Activated CD4-positive, alpha-beta T cell treated with anti-CD3 and anti-CD28 coated beads, Interleukin-2, amount 10 ng/mL, durations not matched to agents 7 days and 5 days (primary cell): ENCODE measurements at regions not wholly inside any gene's neighbourhood (a gene's known extent, or its start where the extent isn't known, plus 50 kb on each side); places are given as distances from the start of the nearest gene placed in this dataset.

Experiments used
- CTCF ChIA-PET: fragments of 350-600 bp; sonication (Branson Sonifier 250); formaldehyde crosslinking; loops from one replicate; lab custom pipeline; 2021; ENCODE audit warnings: antibody characterized with exemption; lab: Charles Lee
- POLR2A ChIA-PET: fragments of 350-600 bp; sonication (Branson Sonifier 250); formaldehyde crosslinking; loops from one replicate; lab custom pipeline; 2021; ENCODE audit warnings: antibody characterized with exemption; lab: Charles Lee
- DNase-seq: peaks from one replicate; pipeline ENCODE4 v3.0.0-alpha.2; 2020
- H3K27ac Mint-ChIP-seq: one replicate; pipeline ENCODE4 v1.8.0; 2021; ENCODE audit warnings: mild to moderate bottlenecking, moderate library complexity, mixed read lengths
- H3K27me3 Mint-ChIP-seq: one replicate; pipeline ENCODE4 v1.8.0; 2021; ENCODE audit warnings: mixed read lengths
- H3K36me3 Mint-ChIP-seq: one replicate; pipeline ENCODE4 v1.8.0; 2021; ENCODE audit warnings: low read depth, mixed read lengths
- H3K4me1 Mint-ChIP-seq: one replicate; pipeline ENCODE4 v1.8.0; 2021; ENCODE audit warnings: mixed read lengths
- H3K4me3 Mint-ChIP-seq: one replicate; pipeline ENCODE4 v1.8.0; 2021; ENCODE audit warnings: mild to moderate bottlenecking, moderate library complexity, mixed read lengths
- H3K9me3 Mint-ChIP-seq: one replicate; pipeline ENCODE4 v1.8.0; 2021; ENCODE audit warnings: mixed read lengths

DNA sequence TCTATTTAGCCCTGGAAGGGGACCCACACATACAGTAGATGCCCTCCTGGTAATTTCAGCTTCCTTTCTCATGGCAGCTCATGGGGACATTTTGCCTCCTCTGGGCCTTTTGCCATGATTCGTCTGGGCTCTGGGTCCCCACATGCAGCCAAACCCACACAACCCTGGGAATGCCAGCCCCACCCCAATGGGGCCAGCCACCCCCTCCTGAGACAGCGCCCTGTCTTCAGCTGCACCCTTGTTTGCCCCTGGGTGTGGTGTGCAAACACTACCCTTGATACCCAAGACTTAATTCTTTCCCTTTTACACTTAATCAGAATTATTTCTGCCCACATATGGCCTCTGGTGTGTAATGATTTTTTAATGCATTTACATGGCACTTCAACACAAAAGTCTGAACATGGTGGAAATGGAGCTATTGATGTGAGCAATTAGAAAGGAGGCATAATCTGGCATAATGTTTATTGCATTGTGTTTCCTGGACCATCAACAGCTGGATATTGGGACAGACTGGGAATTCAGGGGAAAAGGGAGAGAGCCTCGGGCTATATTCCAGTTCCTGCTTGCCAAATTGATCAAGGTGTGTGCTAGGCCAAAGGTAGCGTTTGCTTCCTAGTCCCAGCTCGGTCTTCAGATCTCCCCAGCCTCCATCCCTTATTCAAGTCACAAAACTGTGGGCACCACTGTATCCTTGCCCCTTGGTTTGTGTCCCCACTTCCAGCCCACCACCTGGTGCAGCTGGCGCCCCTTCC lies 85.0 kb upstream of the ANO1 start:
- H3K27me3 Mint-ChIP-seq = peaks cover 22% of the 10 kb centered on the region
- H3K4me1 Mint-ChIP-seq = no peaks in the 10 kb centered on the region
- POLR2A ChIA-PET = no interaction called here
- no peak for DNase-seq
- no peak overlapping the region for H3K27ac Mint-ChIP-seq
- no peak overlapping the region for H3K4me3 Mint-ChIP-seq
- H3K36me3 Mint-ChIP-seq = no peaks in the 10 kb centered on the region
- CTCF ChIA-PET = no interaction called here
- peaks cover 2% of the 10 kb centered on the region for H3K9me3 Mint-ChIP-seq

DNA sequence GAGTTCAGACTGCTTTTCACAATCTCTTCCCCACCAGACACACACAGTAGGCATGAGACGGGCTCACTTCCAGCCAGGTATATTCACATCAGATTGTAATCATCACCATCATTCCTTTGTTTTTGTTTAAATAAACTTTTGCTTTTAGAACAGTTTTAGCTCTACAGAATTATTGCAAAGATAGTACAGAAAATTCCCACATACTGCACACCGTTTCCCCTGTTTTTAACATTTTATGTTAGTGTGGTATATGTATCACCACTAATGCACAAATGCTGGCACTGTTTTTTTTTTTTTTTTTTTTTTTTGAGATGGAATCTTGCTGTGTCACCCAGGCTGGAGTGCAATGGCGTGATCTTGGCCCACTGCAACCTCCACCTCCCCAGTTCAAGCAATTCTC lies 83.3 kb upstream of the ANO1 start:
- CTCF ChIA-PET = no interaction called here
- H3K27me3 Mint-ChIP-seq = peaks cover 16% of the 10 kb centered on the region
- peaks cover 2% of the 10 kb centered on the region for H3K9me3 Mint-ChIP-seq

DNA sequence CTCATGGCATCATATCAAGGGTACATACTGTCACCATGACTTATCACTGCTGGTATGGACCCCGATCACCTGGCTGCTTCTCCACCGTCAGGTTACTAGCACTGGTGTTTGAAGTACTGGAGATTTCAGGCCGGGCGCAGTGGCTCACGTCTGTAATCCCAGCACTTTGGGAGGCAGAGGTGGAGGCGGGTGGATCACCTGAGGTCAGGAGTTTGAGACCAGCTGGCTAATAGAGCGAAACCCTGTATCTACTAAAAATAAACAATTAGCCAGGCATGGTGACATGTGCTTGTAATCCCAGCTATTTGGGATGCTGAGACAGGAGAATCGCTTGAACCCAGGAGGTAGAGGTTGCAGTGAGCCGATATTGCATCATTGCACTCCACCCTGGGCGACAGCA lies 82.4 kb upstream of the ANO1 start:
- DNase-seq = no peak
- H3K9me3 Mint-ChIP-seq = peaks cover 2% of the 10 kb centered on the region
- no peak overlapping the region for H3K27ac Mint-ChIP-seq
- POLR2A ChIA-PET = no interaction called here
- no peaks in the 10 kb centered on the region for H3K36me3 Mint-ChIP-seq
- CTCF ChIA-PET = no interaction called here
- H3K4me3 Mint-ChIP-seq = no peak overlapping the region
- no peaks in the 10 kb centered on the region for H3K4me1 Mint-ChIP-seq
- peaks cover 9% of the 10 kb centered on the region for H3K27me3 Mint-ChIP-seq

More for the DNA sequence above, 83.3 kb upstream of the ANO1 start:
- Mint-ChIP-seq H3K27ac (no peak overlapping the region), H3K4me1 (no peaks in the 10 kb centered on the region), H3K36me3 (no peaks in the 10 kb centered on the region), H3K4me3 (no peak overlapping the region)
- no peak for DNase-seq
- POLR2A ChIA-PET = no interaction called here

DNA sequence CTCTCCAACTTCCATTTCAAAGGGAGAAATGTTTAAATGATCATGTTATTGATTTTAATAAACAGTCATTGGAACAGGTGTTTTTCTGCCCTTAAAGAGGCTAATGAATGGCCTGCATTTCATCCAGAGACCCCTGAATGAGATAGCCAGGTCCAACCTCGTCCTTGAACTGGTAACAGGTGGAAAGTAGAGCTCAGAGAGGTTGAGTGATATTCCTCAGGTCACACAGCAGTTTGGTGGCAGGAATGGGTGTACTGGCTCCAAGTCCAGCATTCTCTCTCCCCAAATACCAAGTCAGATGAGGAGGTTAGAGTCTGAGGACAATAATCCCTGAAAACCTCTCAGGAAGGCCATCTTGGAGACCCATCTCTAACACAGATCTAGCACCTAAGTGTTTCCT lies 81.7 kb upstream of the ANO1 start:
- H3K27ac Mint-ChIP-seq = no peak overlapping the region
- ChIA-PET POLR2A (interaction anchor here (0.8 kb wide), 1 partner anchor 1280 kb away, joined by 4 read pairs; no protein-coding TSS in a partner anchor), CTCF (no interaction called here)
- peaks cover 3% of the 10 kb centered on the region for H3K27me3 Mint-ChIP-seq
- H3K9me3 Mint-ChIP-seq = peaks cover 2% of the 10 kb centered on the region
- no peaks in the 10 kb centered on the region for H3K36me3 Mint-ChIP-seq
- no peaks in the 10 kb centered on the region for H3K4me1 Mint-ChIP-seq
- DNase-seq = no peak
- H3K4me3 Mint-ChIP-seq = no peak overlapping the region

DNA sequence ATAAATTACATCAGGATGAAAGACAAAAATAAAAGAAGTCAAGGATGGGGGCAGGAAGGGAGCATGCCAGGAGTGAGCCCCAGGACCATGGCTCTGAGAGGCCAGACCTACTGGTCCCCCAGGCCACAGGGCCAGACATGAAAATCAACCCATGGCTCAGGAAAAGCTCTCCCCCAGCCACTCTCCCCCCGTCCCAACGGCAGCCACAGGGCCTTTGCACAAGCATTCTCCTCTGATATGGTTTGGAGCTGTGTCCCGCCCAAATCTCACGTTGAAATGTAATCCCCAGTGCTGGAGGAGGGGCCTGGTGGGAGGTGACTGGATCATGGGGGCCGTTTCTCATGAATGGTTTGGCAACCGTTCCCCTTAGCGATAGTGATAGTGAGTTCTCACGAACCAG lies 80.8 kb upstream of the ANO1 start:
- H3K27ac Mint-ChIP-seq = no peak overlapping the region
- H3K4me3 Mint-ChIP-seq = no peak overlapping the region
- H3K4me1 Mint-ChIP-seq = peaks cover under 1% of the 10 kb centered on the region
- peaks cover 3% of the 10 kb centered on the region for H3K27me3 Mint-ChIP-seq
- ChIA-PET POLR2A (no interaction called here), CTCF (no interaction called here)
- peaks cover 2% of the 10 kb centered on the region for H3K9me3 Mint-ChIP-seq
- H3K36me3 Mint-ChIP-seq = no peaks in the 10 kb centered on the region
- DNase-seq = no peak

DNA sequence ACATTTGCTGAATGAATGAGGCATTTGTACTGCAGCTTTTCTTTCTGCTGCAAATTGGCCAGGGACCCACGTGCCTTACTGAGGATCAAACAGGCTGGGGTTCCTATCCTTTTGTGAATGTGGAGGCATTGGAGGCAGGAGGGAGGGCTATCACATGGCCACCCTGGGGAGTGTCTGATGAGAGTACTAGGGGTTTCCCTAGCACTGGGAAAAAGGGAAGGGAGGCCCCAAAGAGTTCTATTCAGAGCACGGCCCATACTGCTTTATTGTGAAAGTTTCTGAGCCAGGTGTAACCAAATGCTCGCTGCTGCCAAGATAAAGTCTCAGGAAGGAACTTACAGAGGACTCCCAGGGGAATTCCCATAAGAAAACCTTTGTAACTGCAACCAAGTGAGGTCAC lies 78.4 kb upstream of the ANO1 start:
- CTCF ChIA-PET = interaction anchor here (0.8 kb wide), 1 partner anchor 21 kb away, joined by 3 read pairs; no protein-coding TSS in a partner anchor
- H3K4me1 Mint-ChIP-seq = peaks cover 3% of the 10 kb centered on the region
- peaks cover 3% of the 10 kb centered on the region for H3K27me3 Mint-ChIP-seq
- H3K36me3 Mint-ChIP-seq = no peaks in the 10 kb centered on the region
- POLR2A ChIA-PET = no interaction called here
- H3K27ac Mint-ChIP-seq = no peak overlapping the region
- DNase-seq = no peak
- H3K9me3 Mint-ChIP-seq = peaks cover 2% of the 10 kb centered on the region
- no peak overlapping the region for H3K4me3 Mint-ChIP-seq

DNA sequence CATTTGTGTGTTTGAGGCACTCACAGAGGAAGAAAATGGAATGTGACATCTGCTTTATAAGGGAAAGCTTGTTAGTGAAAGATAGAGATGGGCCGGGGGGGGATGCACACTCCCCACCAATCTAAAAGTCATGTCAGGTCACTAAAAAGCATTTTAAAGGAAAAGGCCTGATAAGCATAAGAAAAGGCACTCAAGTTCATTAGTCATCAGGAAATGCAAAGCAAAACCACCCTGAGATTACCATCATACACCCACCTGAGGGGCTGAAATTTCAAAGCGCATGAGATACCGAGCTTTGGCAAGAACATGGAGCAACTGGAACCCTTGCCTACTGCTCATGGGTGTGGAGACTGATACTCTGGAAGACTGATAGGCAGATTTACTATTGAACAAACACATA lies 77.9 kb upstream of the ANO1 start:
- CTCF ChIA-PET = interaction anchor here (0.8 kb wide), 1 partner anchor 21 kb away, joined by 3 read pairs; no protein-coding TSS in a partner anchor
- no peaks in the 10 kb centered on the region for H3K36me3 Mint-ChIP-seq
- no peak overlapping the region for H3K4me3 Mint-ChIP-seq
- POLR2A ChIA-PET = no interaction called here
- H3K27me3 Mint-ChIP-seq = peaks cover 3% of the 10 kb centered on the region
- DNase-seq = no peak
- H3K9me3 Mint-ChIP-seq = no peaks in the 10 kb centered on the region
- no peak overlapping the region for H3K27ac Mint-ChIP-seq
- peaks cover 3% of the 10 kb centered on the region for H3K4me1 Mint-ChIP-seq

DNA sequence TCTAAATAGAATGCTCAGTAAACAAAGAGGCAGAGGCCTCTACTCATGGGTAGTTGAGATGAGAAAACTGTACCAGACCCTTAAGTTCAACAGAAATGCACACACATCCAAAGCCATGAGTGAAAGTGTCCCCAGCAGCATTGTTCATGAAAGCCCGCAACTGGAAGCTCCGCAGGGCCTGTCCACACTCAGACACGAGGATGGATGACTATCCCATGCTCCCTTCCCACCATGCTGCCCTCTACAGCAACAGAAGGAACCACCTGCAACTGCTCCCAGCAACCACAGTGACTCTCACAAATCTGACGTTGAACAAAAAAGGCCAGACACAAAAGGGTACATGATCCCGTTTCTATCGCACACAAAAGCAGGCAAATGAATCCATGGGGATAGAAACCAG lies 76.9 kb upstream of the ANO1 start:
- no peak for DNase-seq
- CTCF ChIA-PET = no interaction called here
- H3K27ac Mint-ChIP-seq = no peak overlapping the region
- no peaks in the 10 kb centered on the region for H3K9me3 Mint-ChIP-seq
- peaks cover 3% of the 10 kb centered on the region for H3K27me3 Mint-ChIP-seq
- H3K4me1 Mint-ChIP-seq = peaks cover 3% of the 10 kb centered on the region
- POLR2A ChIA-PET = no interaction called here
- no peak overlapping the region for H3K4me3 Mint-ChIP-seq
- H3K36me3 Mint-ChIP-seq = no peaks in the 10 kb centered on the region

DNA sequence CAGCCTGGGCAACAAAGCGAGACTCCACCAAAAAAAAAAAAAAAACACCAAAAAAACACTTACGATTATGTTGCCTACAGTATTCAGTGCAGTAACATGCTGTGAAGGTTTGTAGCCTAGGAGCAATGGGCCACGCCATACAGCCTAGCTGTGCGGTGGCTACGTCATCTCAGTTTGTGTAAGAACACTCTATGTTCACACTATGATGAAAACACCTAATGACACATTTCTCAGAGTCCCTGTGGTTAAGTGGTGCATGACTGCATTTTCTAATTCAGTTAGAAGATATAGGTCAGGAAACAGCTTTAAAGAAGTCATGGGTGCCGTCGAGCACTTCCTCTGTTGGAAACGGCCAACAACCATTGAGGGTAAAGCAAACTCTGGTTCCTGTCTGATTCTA lies 75.7 kb upstream of the ANO1 start:
- no peaks in the 10 kb centered on the region for H3K9me3 Mint-ChIP-seq
- H3K27ac Mint-ChIP-seq = no peak overlapping the region
- ChIA-PET POLR2A (no interaction called here), CTCF (interaction anchor here (0.6 to 1.3 kb wide), 2 partner anchors 35 to 45 kb away, joined by 3 to 4 read pairs; no protein-coding TSS in a partner anchor)
- H3K4me3 Mint-ChIP-seq = no peak overlapping the region
- H3K36me3 Mint-ChIP-seq = no peaks in the 10 kb centered on the region
- H3K27me3 Mint-ChIP-seq = peaks cover 3% of the 10 kb centered on the region
- peak; percentile 16 for DNase-seq
- H3K4me1 Mint-ChIP-seq = peaks cover 3% of the 10 kb centered on the region

DNA sequence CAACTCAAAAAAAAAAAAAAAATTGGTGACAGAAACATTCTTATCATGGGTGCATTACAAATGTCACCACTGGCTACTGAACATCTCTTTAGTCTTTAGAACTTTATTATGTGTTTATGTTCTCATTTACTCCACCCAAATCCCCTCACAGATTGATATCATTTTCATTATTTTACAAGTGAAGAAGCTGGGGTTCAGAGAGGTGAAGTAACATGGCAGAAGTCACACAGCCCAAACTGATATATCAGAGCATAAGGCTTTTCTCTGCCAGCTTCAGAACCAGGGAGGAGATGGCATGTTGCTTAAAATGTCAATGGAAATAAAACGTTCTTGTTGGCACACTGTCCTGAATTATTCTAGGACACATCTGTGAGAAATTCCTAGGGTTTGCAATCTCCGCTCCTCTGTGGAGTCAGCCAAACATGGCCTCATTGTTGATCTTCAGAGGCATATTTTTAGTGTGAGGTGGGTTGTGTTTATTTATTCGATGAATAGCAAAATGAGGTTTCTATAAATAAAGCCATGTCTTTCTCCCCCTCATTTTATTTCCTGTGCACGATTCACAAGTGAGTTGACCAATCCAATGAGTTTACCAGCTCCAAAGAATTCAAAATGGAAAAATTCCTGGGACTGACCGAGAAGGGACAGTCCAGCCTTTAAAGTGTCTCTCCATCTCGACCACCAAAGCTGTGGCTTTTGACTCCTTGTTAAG lies 72.9 kb upstream of the ANO1 start:
- Mint-ChIP-seq H3K27me3 (no peaks in the 10 kb centered on the region), H3K36me3 (no peaks in the 10 kb centered on the region), H3K9me3 (no peaks in the 10 kb centered on the region), H3K4me1 (peaks cover 3% of the 10 kb centered on the region), H3K4me3 (no peak overlapping the region), H3K27ac (no peak overlapping the region)
- ChIA-PET POLR2A (no interaction called here), CTCF (interaction anchor here (0.6 to 1.1 kb wide), 2 partner anchors 44 to 460 kb away, joined by 3 read pairs; no protein-coding TSS in a partner anchor)
- no peak for DNase-seq

DNA sequence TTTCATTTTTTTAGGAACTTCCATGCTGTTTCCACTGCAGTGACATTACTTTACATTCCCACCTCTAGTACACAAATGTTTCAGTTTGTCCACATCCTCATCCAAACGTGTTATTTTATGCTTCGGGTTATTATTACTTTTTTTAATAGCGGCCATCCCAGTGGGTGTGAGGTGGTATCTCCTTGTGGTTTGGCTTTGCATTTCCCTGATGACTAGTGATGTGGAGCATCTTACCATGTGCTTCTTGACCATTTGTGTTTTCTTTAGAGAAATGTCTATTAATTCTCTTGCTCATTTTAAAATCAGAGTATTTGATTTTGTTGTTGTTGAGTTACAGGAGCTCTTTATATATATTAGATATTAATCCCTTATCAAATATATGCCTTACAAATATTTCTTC lies 70.3 kb upstream of the ANO1 start:
- H3K9me3 Mint-ChIP-seq = no peaks in the 10 kb centered on the region
- ChIA-PET CTCF (interaction anchor here (0.8 kb wide), 1 partner anchor 19 kb away, joined by 4 read pairs; no protein-coding TSS in a partner anchor), POLR2A (no interaction called here)
- no peak for DNase-seq
- H3K27me3 Mint-ChIP-seq = no peaks in the 10 kb centered on the region
- no peak overlapping the region for H3K4me3 Mint-ChIP-seq
- H3K36me3 Mint-ChIP-seq = no peaks in the 10 kb centered on the region
- H3K4me1 Mint-ChIP-seq = no peaks in the 10 kb centered on the region
- no peak overlapping the region for H3K27ac Mint-ChIP-seq

DNA sequence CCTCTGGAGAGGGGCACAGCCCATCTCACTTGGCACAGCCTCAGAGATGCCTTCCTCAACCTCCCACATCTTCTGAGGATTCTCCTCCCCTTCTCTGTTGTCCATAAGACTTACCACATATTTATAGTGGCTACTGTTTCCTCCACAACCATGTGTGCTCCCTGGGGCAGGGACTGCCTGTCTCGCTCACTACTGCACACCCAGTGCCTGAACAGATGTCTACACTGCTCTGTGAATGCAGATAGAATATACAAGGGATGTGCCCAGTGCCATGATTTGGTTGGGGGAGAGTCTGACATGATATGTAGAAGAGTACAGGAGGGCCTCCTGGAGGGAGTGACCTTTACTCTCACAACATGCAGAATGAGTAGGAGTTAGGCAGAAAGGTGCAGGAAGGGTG lies 67.3 kb upstream of the ANO1 start:
- CTCF ChIA-PET = no interaction called here
- Mint-ChIP-seq H3K9me3 (no peaks in the 10 kb centered on the region), H3K4me1 (no peaks in the 10 kb centered on the region), H3K27me3 (no peaks in the 10 kb centered on the region), H3K27ac (no peak overlapping the region), H3K4me3 (no peak overlapping the region), H3K36me3 (no peaks in the 10 kb centered on the region)
- DNase-seq = no peak
- POLR2A ChIA-PET = no interaction called here

DNA sequence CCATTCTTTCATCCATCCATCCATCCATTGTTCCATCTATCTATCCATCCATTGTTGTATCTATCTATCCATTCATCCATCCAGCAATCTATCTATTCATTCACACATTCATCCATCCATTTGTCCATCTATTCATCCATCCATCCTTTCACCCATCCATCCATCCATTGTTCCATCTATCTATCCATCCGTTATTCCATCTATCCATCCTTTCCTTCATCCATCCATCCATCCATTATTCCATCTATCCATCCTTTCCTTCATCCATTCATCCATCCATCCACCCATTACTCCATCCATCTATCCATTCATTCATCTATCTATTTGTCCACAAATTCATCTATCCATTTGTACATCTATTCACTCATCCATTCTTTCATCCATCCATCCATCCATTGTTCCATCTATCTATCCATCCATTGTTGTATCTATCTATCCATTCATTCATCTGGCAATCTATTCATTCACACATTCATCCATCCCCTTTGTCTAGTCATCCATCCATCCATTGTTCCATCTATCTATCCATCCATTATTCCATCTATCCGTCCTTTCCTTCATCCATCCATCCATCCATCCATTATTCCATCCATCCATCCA lies 65.9 kb upstream of the ANO1 start:
- H3K36me3 Mint-ChIP-seq = no peaks in the 10 kb centered on the region
- no peak for DNase-seq
- POLR2A ChIA-PET = no interaction called here
- no peak overlapping the region for H3K4me3 Mint-ChIP-seq
- H3K27ac Mint-ChIP-seq = no peak overlapping the region
- no peaks in the 10 kb centered on the region for H3K4me1 Mint-ChIP-seq
- CTCF ChIA-PET = no interaction called here
- no peaks in the 10 kb centered on the region for H3K9me3 Mint-ChIP-seq
- no peaks in the 10 kb centered on the region for H3K27me3 Mint-ChIP-seq
